ENCODE measurements at regions not wholly inside any gene's neighbourhood (a gene's known extent, or its start where the extent isn't known, plus 50 kb on each side); places are given as distances from the start of the nearest gene placed in this dataset.

GRCh38 chr18:77657651-77658298 is 408.1 kb downstream of the GALR1 start:
- TF ChIP-seq POLR2AphosphoS5 (IDR thresholded peaks at IDR 0.05; ENCODE audit: insufficient read depth in 1 of 2, low read depth in 1 of 2) (no peak), CTCF (IDR thresholded peaks at IDR 0.05) (no peak)

Data from vagina (tissue), 2 donors.